NCI-H2029 treated with DMSO at 0.1 percent for 48 hours (cell line): ENCODE measurements at regions not wholly inside any gene's neighbourhood (a gene's known extent, or its start where the extent isn't known, plus 50 kb on each side); places are given as distances from the start of the nearest gene placed in this dataset.
"Not testable (repeated sequence)": the region's sequence is repeated elsewhere in the genome, so short reads cannot be mapped to it uniquely, and the experiment has no call there.

ENCODE experiments used
- DNase-seq: peaks from one replicate; lab custom pipeline; 2025; lab: John Stamatoyannopoulos, UW

DNA sequence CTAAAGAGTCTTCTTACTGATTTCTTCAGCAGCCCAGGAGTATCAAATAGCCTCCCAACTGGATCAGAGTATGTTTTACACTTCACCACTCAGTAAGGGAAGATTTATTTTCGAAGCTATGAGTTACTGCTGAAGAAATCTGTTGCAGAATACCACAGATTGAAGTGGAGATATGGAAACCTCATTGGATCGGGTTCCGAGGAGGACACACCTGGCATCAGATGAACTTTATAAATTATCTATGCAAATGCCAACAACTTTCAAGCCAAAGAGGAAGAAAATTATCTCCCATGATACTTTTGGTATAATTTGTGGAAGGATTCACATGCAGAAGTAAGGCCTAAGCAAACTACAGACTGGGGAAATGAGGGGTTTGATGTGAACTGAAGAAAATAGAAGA is 515.9 kb upstream of the NDST4 start:
- DNase-seq: no peak

DNA sequence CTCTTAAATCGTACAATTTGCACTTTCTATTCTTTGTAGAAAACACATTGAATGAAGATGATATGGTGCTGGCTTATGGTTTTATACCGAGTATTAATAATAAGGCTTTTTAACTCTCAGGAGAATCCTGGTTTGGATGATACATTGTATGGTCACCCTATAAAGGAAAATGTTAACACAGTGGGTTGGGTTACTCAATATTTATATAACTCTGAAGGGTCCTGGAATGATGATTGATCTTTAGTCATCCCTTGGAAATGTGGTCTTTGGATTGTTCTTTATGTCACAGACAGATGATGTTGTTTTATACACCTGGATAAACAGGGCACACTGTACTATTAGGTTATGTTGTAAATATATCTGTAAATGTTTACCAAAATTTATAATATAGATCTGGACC is 496.2 kb upstream of the NDST4 start:
- no peak for DNase-seq

DNA sequence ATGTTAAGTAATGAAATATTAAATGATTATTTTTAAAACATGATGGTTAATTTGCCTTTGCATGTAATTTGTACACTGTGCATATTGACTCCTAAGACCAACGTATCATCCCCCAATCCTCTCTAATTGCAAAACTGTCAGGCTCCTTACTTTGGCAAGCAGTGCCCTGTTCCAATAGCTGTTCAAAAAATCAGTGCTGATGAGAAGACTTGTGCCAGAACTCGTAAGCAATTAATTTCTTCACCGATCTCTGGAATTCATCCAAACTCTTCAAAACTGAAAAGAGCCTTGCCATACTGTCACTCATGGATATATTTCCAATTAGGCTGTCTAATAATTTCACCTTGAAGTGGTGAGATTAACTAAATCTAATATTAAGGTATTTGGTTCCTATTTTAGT is 493.9 kb upstream of the NDST4 start:
- DNase-seq: no peak

- no peak for DNase-seq
Observed at GRCh38 chr4:115596265-115597001, 483.0 kb upstream of the NDST4 start.

DNA sequence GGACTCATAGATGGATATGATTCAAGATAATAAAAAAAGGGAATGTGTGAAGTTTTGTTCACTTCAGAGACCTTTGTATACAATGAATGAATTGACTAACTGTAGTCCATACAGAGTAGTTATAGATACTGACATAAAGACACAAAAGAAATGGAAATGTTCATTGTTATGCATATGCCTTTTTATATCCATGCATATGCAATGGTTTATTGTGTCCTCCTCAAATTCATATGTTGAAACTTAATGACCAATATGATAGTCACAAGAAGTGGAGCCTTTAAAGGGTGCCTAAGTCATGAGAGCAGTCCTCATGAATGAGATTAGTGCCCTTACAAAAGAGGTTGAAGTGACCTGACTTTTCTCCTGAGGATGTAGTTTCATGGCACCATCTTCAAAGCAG is 467.5 kb upstream of the NDST4 start:
- no peak for DNase-seq

GRCh38 chr4:115575851-115576250 is 462.4 kb upstream of the NDST4 start:
- DNase-seq: no peak

GRCh38 chr4:115562506-115562905 is 449.1 kb upstream of the NDST4 start:
- no peak for DNase-seq

DNA sequence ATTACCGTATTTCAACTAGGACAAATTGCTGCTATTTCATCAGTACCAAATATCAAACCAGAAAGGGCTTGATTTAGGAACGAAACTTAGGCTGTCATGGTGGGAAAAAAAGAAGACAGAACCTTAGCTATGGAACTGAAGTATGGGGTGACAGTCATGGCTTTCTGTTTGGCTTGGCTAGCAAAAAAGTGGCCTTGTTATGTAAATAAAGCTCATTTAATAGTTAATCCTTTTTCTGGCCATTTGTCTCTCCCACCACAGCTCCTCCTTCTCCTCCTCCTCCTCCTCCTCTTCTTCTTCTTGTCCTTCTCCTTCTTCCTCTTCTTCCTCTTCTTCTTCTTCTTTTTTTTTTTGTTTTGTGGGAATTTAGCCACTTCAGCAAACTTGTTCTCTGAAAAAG is 434.7 kb upstream of the NDST4 start:
- DNase-seq: no peak

GRCh38 chr4:115537387-115537786 is 424.0 kb upstream of the NDST4 start:
- no peak for DNase-seq

DNA sequence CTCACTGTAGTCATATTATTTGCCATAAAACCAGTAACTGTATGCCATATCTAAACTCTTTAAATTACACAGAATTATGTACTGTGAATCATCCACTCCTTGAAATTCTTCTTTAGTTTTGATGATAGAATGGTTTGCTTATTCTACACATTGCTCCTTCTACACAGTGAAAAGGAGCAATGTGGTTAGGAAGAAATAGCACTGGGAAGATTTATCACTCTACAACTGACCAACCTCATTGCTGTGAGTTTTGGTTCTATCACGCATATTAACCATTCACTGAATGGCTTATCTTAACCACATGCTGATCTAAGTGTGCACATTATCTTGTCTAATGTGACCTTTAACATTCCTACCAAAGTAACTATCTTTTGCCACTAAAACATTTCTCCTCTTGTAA is 415.7 kb upstream of the NDST4 start:
- no peak for DNase-seq

DNA sequence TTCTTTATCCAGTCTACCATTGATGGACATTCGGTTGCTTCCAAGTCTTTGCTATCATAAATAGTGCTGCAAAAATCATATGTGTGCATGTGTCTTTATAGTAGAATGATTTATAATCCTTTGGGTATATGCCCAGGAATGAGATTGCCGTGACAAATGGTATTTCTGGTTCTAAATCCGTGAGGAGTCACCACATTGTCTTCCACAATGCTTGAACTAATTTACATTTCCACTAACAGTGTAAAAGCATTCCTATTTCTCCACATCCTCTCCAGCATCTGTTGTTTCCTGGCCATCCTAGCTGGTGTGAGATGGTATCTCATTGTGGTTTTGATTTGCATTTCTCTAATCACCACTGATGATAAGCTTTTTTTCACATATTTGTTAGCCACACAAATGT is 406.1 kb upstream of the NDST4 start:
- not testable (repeated sequence) for DNase-seq

DNA sequence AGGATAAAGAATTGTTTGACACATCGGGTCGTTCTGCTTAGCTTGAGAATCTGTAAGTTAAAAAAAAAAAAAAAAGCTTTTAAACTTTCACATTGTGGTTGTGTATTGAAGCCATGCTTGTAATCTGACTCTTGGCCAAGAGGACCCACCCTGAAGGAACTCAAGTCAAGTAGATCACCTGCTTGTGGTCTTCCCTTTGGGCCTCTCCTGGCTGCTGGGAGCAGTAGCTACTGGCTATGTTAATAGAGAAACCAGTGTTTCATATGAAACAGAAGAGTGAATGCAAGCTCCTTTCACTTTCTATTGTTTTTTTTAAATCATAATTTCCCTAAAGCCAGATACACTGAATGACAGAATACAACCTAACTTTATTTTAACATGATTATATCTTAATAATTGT is 402.4 kb upstream of the NDST4 start:
- no peak for DNase-seq

GRCh38 chr4:115515366-115515765 is 401.9 kb upstream of the NDST4 start:
- DNase-seq: no peak

DNA sequence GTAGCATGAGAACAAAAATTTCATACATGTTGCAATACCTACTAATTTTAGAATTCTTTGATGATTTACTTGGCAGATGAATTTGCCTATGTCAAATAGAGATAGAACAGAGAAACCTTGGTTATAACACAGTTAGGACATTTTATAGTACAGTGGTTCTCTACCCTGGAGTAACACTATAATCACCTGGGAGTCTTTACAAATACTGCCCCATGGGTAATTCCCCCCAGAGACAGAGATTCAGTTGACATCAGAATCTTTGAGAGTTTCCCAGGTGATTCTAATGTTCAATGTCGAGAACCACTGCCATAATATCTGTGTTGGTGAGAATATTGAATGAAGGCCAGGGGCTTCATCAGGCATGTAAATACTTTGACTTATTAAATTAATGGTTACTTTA is 401.3 kb upstream of the NDST4 start:
- no peak for DNase-seq

- no peak for DNase-seq
Observed at GRCh38 chr4:115505326-115505725, 391.9 kb upstream of the NDST4 start.

- DNase-seq: no peak
Observed at GRCh38 chr4:115501656-115502055, 388.2 kb upstream of the NDST4 start.

- DNase-seq: not testable (repeated sequence)
Observed at GRCh38 chr4:115493770-115494169, 380.4 kb upstream of the NDST4 start.

DNA sequence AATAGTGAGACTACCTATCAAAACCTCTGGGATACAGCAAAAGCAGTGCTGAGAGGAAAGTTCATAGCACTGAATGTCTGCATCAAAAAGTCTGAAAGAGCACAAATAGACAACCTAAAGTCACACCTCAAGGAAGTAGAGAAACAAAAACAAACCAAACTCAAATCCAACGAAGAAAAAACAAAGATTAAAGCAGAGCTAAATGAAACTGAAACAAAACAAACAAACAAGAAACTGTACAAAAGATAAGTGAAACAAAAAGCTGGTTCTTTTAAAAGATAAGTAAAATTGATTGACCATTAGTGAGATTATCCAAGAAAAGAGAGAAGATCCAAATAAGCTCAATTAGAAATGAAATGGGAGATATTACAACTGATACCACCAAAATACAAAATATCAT is 378.3 kb upstream of the NDST4 start:
- DNase-seq: no peak

GRCh38 chr4:115489279-115489678 is 375.9 kb upstream of the NDST4 start:
- no peak for DNase-seq

DNA sequence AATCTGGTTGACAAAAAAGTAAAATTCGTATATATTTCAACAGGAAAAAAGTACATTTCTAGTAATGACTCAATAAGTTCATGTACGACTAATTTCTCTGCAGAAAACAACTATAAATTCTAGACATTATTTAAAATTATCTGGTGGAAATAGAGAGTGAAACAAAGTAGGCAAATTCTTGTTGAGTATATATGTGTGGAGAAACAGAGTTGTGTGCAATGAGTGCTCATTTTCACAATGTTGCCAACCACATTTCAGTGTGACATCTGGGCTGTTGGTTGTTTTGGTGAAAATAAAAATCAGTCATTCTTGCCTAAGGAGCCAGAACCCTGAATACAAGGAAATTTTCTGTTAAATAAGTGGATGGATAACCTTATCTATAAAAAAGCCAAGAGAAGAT is 372.0 kb upstream of the NDST4 start:
- no peak for DNase-seq

GRCh38 chr4:115484479-115484878 is 371.1 kb upstream of the NDST4 start:
- DNase-seq: no peak

GRCh38 chr4:115470763-115471162 is 357.3 kb upstream of the NDST4 start:
- DNase-seq: no peak

DNA sequence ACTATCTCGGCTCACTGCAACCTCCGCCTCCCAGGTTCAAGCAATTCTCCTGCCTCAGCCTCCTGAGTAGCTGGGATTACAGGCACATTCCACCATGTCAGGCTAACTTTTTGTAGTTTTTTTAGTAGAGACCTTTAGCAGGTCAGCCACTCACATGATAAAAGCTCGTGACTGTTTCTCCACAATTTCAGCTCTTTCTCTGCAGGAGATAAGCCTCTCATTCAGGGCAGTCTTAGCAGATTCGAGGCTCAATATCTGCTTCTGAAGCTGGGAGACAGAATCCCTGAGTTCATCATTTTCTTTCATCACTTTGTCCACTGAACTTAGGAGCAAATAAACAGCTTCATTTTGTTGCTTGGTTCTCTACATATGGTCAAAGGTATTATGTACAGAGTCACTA is 345.9 kb upstream of the NDST4 start:
- DNase-seq: not testable (repeated sequence)

GRCh38 chr4:115456231-115456630 is 342.8 kb upstream of the NDST4 start:
- no peak for DNase-seq

GRCh38 chr4:115454228-115454627 is 340.8 kb upstream of the NDST4 start:
- no peak for DNase-seq
